Esophagus muscularis mucosa (tissue), 4 donors: ENCODE measurements at regions not wholly inside any gene's neighbourhood (a gene's known extent, or its start where the extent isn't known, plus 50 kb on each side); places are given as distances from the start of the nearest gene placed in this dataset.

Source experiments
- CTCF ChIP-seq, 3 experiments: fragments of 200-600 bp in 2 of 3; fragments of 450-650 bp in 1 of 3; sonication (generic) in 2 of 3; IDR thresholded peaks; one replicate each; pipeline ENCODE4 v1.5.1; 2017 to 2019; ENCODE audit warnings: antibody characterized with exemption in 3 of 3, mild to moderate bottlenecking in 2 of 3, moderate library complexity in 1 of 3
- EP300 ChIP-seq: sonication (generic); formaldehyde crosslinking; IDR thresholded peaks from one replicate; pipeline ENCODE4 v1.6.1; 2017; ENCODE audit warnings: antibody characterized with exemption
- POLR2A ChIP-seq: fragments of 450-650 bp; IDR thresholded peaks from one replicate; pipeline ENCODE4 v1.6.1; 2017; ENCODE audit warnings: antibody characterized with exemption, moderate library complexity, mild to moderate bottlenecking, low read depth
- POLR2AphosphoS5 ChIP-seq, 2 donors: sonication (generic); formaldehyde crosslinking; IDR thresholded peaks; one replicate each; pipeline ENCODE4 v1.6.1; 2017; ENCODE audit warnings: antibody characterized with exemption in 2 of 2

GRCh38 chr10:9621216-9621615, 1396.5 kb upstream of the CELF2 start:
- no peak for TF ChIP-seq CTCF (IDR thresholded peaks at IDR 0.05)
- no peak for TF ChIP-seq POLR2A
- TF ChIP-seq EP300 = no peak
- no peak for TF ChIP-seq POLR2AphosphoS5 (IDR thresholded peaks at IDR 0.05)
